ENCODE measurements at regions not wholly inside any gene's neighbourhood (a gene's known extent, or its start where the extent isn't known, plus 50 kb on each side); places are given as distances from the start of the nearest gene placed in this dataset.
"Not testable (repeated sequence)": the region's sequence is repeated elsewhere in the genome, so short reads cannot be mapped to it uniquely, and the experiment has no call there.

- TF ChIP-seq POLR2AphosphoS5, POLR2A (IDR thresholded peaks at IDR 0.05; ENCODE audit: low read depth, low read length): not testable (repeated sequence)
These were observed 74.4 kb upstream of the NUTM2F start for GRCh38 chr9:94402795-94403194.
